ENCODE measurements at regions not wholly inside any gene's neighbourhood (a gene's known extent, or its start where the extent isn't known, plus 50 kb on each side); places are given as distances from the start of the nearest gene placed in this dataset.

DNA sequence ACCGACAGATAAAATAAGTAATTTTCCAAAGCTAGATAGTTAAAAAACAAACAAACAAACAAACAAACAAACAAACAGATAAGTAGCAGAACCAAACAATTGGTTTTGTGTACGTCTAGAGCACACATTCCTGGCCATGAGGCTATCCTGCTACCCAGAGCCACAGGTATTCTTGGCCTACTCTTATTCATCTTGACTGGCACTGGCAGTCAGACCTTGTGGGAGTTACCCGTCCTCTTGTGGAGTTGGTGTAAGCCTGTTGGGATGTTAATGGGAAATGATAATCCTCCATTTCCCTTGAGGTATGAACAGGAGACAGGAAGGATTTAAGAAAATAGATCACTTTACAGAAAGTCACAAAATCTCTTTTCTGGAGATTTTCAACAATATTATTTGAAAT is 142.4 kb upstream of the MEOX2 start:
- DNase-seq (ENCODE audit: low read depth) (no peak), FAIRE-seq (no peak)
- no peak overlapping the region for H3K4me2 ChIP-seq (ENCODE audit: low read length)
- Mint-ChIP-seq H3K9me3 (ENCODE audit: unreplicated experiment) (no peaks in the 10 kb centered on the region), H3K36me3 (ENCODE audit: low read depth, unreplicated experiment) (no peaks in the 10 kb centered on the region), H3K27ac (ENCODE audit: unreplicated experiment) (no peak overlapping the region), H3K27me3 (ENCODE audit: low read depth, unreplicated experiment) (peaks cover 3% of the 10 kb centered on the region), H3K4me3 (ENCODE audit: unreplicated experiment) (no peak overlapping the region), H3K4me1 (ENCODE audit: low read depth, unreplicated experiment) (no peaks in the 10 kb centered on the region)
- H3K36me3 ChIP-seq (ENCODE audit: insufficient read depth, low read length) = no peaks in the 10 kb centered on the region
- TF ChIP-seq CTCF (IDR thresholded peaks at IDR 0.05; ENCODE audit: insufficient read depth, low read depth, low read length) (no peak), EZH2 (IDR thresholded peaks at IDR 0.05; ENCODE audit: insufficient read depth, low read length) (no peak)
- no peak overlapping the region for H3K4me3 ChIP-seq (ENCODE audit: insufficient read depth, low read depth, low read length)
- no peaks in the 10 kb centered on the region for H3K27me3 ChIP-seq (ENCODE audit: insufficient read depth, low read length)
- no peak overlapping the region for H3K27ac ChIP-seq (ENCODE audit: low read depth, low read length)
- H3K9me3 ChIP-seq (ENCODE audit: insufficient read depth, low read depth, low read length) = no peaks in the 10 kb centered on the region
- H3K79me2 ChIP-seq (ENCODE audit: insufficient read depth, low read length) = no peaks in the 10 kb centered on the region
- no peak overlapping the region for H3K9ac ChIP-seq (ENCODE audit: low read length)
- H2AFZ ChIP-seq (ENCODE audit: low read depth, low read length) = no peak overlapping the region
- no peaks in the 10 kb centered on the region for H4K20me1 ChIP-seq (ENCODE audit: insufficient read depth, low read length)
- no peaks in the 10 kb centered on the region for H3K4me1 ChIP-seq (ENCODE audit: insufficient read depth, low read length)

DNA sequence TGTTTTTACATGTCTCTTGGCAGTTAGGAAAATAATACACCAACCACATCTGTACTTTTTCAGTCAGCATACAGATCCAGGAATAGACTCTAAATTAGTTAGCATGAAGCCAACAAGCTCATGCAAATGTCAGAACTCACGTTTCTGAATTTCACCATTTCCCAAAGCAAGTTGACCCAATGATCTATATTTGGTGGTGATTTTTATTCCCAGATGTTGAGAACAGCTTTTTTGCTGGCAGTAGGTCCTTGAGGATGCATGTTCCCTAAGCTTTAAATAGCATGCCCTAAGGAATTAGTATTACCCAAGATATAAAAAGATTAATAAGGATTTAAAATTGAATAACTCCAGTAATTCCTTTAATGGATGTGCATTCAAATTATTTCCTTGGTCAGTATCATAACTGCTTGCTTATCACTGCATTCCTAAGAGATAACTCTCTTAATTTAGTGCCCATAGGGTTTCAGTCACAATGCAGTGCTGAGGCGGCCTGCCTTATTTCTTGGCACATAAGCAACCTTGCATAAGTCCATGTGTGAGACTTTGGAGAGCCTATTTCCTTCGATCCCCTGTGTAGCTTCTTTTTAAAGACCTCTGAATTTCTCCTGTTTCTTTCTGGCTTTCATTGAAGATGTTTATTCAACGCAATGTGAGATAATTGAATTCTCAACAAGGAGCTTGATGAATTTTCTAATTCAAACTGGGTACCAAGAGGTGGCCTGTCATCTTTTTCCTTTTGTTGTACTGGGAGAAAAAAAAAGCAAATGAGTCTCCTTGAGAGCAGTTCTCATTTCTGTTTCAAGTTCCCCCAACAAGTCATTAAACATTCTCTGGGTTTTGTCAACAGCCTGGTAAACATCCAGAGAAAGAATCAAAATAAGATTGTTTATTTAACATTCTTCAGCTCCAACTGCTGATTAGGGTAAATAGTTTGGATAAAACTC is 135.3 kb upstream of the MEOX2 start:
- no peaks in the 10 kb centered on the region for H3K79me2 ChIP-seq (ENCODE audit: insufficient read depth, low read length)
- Mint-ChIP-seq H3K27me3 (ENCODE audit: low read depth, unreplicated experiment) (no peaks in the 10 kb centered on the region), H3K4me3 (ENCODE audit: unreplicated experiment) (no peak overlapping the region), H3K36me3 (ENCODE audit: low read depth, unreplicated experiment) (no peaks in the 10 kb centered on the region), H3K9me3 (ENCODE audit: unreplicated experiment) (no peaks in the 10 kb centered on the region), H3K4me1 (ENCODE audit: low read depth, unreplicated experiment) (no peaks in the 10 kb centered on the region), H3K27ac (ENCODE audit: unreplicated experiment) (no peak overlapping the region)
- DNase-seq (ENCODE audit: low read depth) (no peak), FAIRE-seq (no peak)
- no peak overlapping the region for H2AFZ ChIP-seq (ENCODE audit: low read depth, low read length)
- H3K4me3 ChIP-seq (ENCODE audit: insufficient read depth, low read depth, low read length) = no peak overlapping the region
- H3K27me3 ChIP-seq (ENCODE audit: insufficient read depth, low read length) = no peaks in the 10 kb centered on the region
- TF ChIP-seq EZH2 (IDR thresholded peaks at IDR 0.05; ENCODE audit: insufficient read depth, low read length) = no peak
- TF ChIP-seq CTCF (IDR thresholded peaks at IDR 0.05; ENCODE audit: insufficient read depth, low read depth, low read length) = no peak
- H3K27ac ChIP-seq (ENCODE audit: low read depth, low read length) = no peak overlapping the region
- H3K9ac ChIP-seq (ENCODE audit: low read length) = no peak overlapping the region
- H3K4me2 ChIP-seq (ENCODE audit: low read length) = no peak overlapping the region
- no peaks in the 10 kb centered on the region for H3K9me3 ChIP-seq (ENCODE audit: insufficient read depth, low read depth, low read length)
- no peaks in the 10 kb centered on the region for H4K20me1 ChIP-seq (ENCODE audit: insufficient read depth, low read length)
- no peaks in the 10 kb centered on the region for H3K4me1 ChIP-seq (ENCODE audit: insufficient read depth, low read length)
- H3K36me3 ChIP-seq (ENCODE audit: insufficient read depth, low read length) = no peaks in the 10 kb centered on the region

GRCh38 chr7:15820319-15820718 is 133.8 kb upstream of the MEOX2 start:
- no peaks in the 10 kb centered on the region for H3K4me1 Mint-ChIP-seq (ENCODE audit: low read depth, unreplicated experiment)
- Histone ChIP-seq H3K36me3 (ENCODE audit: insufficient read depth, low read length) (no peaks in the 10 kb centered on the region), H3K4me1 (ENCODE audit: insufficient read depth, low read length) (no peaks in the 10 kb centered on the region), H3K9me3 (ENCODE audit: insufficient read depth, low read depth, low read length) (no peaks in the 10 kb centered on the region), H3K27me3 (ENCODE audit: insufficient read depth, low read length) (no peaks in the 10 kb centered on the region), H2AFZ (ENCODE audit: low read depth, low read length) (no peak overlapping the region), H3K27ac (ENCODE audit: low read depth, low read length) (no peak overlapping the region), H3K9ac (ENCODE audit: low read length) (no peak overlapping the region), H4K20me1 (ENCODE audit: insufficient read depth, low read length) (no peaks in the 10 kb centered on the region), H3K79me2 (ENCODE audit: insufficient read depth, low read length) (no peaks in the 10 kb centered on the region), H3K4me2 (ENCODE audit: low read length) (no peak overlapping the region), H3K4me3 (ENCODE audit: insufficient read depth, low read depth, low read length) (no peak overlapping the region)
- no peaks in the 10 kb centered on the region for H3K27me3 Mint-ChIP-seq (ENCODE audit: low read depth, unreplicated experiment)
- no peak overlapping the region for H3K4me3 Mint-ChIP-seq (ENCODE audit: unreplicated experiment)
- no peaks in the 10 kb centered on the region for H3K9me3 Mint-ChIP-seq (ENCODE audit: unreplicated experiment)
- DNase-seq (ENCODE audit: low read depth) = no peak
- no peak overlapping the region for H3K27ac Mint-ChIP-seq (ENCODE audit: unreplicated experiment)
- FAIRE-seq = no peak
- H3K36me3 Mint-ChIP-seq (ENCODE audit: low read depth, unreplicated experiment) = no peaks in the 10 kb centered on the region
- TF ChIP-seq EZH2 (IDR thresholded peaks at IDR 0.05; ENCODE audit: insufficient read depth, low read length) = no peak
- TF ChIP-seq CTCF (IDR thresholded peaks at IDR 0.05; ENCODE audit: insufficient read depth, low read depth, low read length) = no peak

All from astrocyte (in vitro differentiated cells and primary cell).